IgD-negative memory B cell (primary cell): ENCODE measurements at regions not wholly inside any gene's neighbourhood (a gene's known extent, or its start where the extent isn't known, plus 50 kb on each side); places are given as distances from the start of the nearest gene placed in this dataset.

Experiments
- H3K27ac Mint-ChIP-seq, 3 donors: one replicate each; pipeline ENCODE4 v1.8.0; 2020 to 2022; ENCODE audit warnings: mild to moderate bottlenecking in 3 of 3, mixed read lengths in 3 of 3, moderate library complexity in 1 of 3
- H3K27me3 Mint-ChIP-seq: one replicate; pipeline ENCODE4 v1.8.0; 2021; ENCODE audit warnings: mixed read lengths
- H3K36me3 Mint-ChIP-seq: one replicate; pipeline ENCODE4 v1.8.0; 2020; ENCODE audit warnings: mild to moderate bottlenecking, mixed read lengths
- H3K4me1 Mint-ChIP-seq, 3 donors: one replicate each; pipeline ENCODE4 v1.8.0; 2020 to 2022; ENCODE audit warnings: mixed read lengths in 3 of 3, mild to moderate bottlenecking in 1 of 3
- H3K4me3 Mint-ChIP-seq, 4 donors: one replicate each; pipeline ENCODE4 v1.8.0; 2020 to 2022; ENCODE audit warnings: mild to moderate bottlenecking in 4 of 4, mixed read lengths in 4 of 4, moderate library complexity in 3 of 4
- H3K9me3 Mint-ChIP-seq, 3 donors: one replicate each; pipeline ENCODE4 v1.8.0; 2020 to 2021; ENCODE audit warnings: mixed read lengths in 3 of 3, mild to moderate bottlenecking in 1 of 3

DNA sequence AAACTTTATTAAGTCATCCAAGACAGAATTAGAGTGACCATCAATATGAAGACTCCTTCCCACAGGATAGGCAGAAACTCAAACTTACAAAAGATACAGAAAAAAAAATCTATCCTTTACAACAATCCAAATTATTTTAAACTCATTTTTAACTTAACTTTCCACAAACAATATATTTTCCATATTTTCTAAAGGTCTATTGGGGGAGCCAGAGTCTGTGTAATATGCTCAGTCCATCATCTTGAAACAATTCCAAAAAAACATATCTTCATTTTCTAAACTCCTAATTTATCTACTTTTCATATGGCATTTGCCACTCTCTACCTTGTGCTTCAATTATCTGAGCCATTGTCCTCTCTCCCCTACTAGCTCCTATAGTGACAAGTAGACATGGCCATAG, 378.1 kb downstream of the PDGFC start:
- Mint-ChIP-seq H3K9me3 (peaks cover 0 to 19% (median 0%) of the 10 kb centered on the region in 3 donors), H3K27me3 (no peaks in the 10 kb centered on the region), H3K27ac (no peak overlapping the region), H3K36me3 (no peaks in the 10 kb centered on the region), H3K4me3 (no peak overlapping the region), H3K4me1 (no peaks in the 10 kb centered on the region)

DNA sequence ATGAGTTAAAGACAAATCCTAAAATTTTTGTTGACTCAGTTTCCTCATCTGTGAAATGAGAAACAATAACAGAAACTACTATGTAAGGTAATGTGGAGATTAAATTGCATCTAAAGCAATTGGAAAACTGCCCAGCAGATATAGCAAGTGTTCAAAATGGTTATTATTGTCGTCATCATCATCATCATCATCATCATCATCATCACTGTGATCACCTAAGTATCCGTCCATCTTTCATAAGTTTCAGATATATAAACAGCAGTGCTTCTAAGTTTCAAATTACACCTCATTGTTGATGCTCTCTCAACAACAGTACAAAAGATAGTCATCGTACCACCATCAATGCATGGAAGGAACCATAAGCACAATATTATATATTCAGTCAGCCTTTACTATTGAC, 379.9 kb downstream of the PDGFC start:
- Mint-ChIP-seq H3K27me3 (no peaks in the 10 kb centered on the region), H3K9me3 (peaks cover 0 to 19% (median 0%) of the 10 kb centered on the region in 3 donors), H3K4me1 (no peaks in the 10 kb centered on the region), H3K4me3 (no peak overlapping the region), H3K27ac (no peak overlapping the region), H3K36me3 (no peaks in the 10 kb centered on the region)

DNA sequence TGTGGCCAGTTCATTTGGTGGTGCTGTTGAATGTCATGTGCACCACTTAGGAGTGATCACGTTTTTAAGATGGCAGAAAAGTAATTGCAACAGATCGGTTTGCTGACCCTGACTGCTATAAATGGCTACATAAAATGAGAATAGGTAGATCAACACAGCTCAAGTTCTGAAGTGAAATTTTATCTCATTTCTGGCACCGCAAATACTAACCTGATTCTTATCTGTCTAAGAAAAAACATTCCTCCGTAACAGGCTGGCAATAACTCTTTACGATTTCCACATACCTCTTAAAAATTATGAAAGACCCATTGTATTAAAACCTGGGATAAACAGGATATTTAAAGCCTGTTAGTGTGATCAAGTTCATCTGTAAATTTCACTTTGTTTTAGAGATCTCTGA, 387.5 kb downstream of the PDGFC start:
- no peaks in the 10 kb centered on the region for H3K4me1 Mint-ChIP-seq
- peaks cover 0 to 4% (median 0%) of the 10 kb centered on the region in 3 donors for H3K9me3 Mint-ChIP-seq
- no peaks in the 10 kb centered on the region for H3K36me3 Mint-ChIP-seq
- H3K4me3 Mint-ChIP-seq: no peak overlapping the region
- no peak overlapping the region for H3K27ac Mint-ChIP-seq
- no peaks in the 10 kb centered on the region for H3K27me3 Mint-ChIP-seq

DNA sequence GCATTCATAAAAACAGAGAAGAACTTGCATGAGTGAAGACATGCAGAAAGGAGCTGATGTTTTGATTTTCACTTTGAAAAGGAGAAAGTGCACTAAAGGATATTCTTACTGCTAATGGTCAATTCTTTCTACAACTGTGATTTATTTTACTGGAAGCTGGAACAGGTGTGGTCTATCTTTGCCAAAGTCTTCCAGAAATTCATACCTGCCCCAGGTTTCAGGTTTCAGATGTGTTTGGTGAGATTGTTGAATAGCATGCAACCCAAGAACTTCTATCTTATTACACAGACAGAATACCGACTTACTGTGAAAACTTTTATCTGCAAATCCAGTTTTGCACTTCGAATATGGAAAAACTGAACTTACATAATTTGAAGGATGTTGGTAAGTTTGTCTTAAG, 388.3 kb downstream of the PDGFC start:
- no peaks in the 10 kb centered on the region for H3K27me3 Mint-ChIP-seq
- peaks cover 0 to 4% (median 0%) of the 10 kb centered on the region in 3 donors for H3K9me3 Mint-ChIP-seq
- no peaks in the 10 kb centered on the region for H3K4me1 Mint-ChIP-seq
- no peak overlapping the region for H3K4me3 Mint-ChIP-seq
- H3K36me3 Mint-ChIP-seq: no peaks in the 10 kb centered on the region
- no peak overlapping the region for H3K27ac Mint-ChIP-seq

DNA sequence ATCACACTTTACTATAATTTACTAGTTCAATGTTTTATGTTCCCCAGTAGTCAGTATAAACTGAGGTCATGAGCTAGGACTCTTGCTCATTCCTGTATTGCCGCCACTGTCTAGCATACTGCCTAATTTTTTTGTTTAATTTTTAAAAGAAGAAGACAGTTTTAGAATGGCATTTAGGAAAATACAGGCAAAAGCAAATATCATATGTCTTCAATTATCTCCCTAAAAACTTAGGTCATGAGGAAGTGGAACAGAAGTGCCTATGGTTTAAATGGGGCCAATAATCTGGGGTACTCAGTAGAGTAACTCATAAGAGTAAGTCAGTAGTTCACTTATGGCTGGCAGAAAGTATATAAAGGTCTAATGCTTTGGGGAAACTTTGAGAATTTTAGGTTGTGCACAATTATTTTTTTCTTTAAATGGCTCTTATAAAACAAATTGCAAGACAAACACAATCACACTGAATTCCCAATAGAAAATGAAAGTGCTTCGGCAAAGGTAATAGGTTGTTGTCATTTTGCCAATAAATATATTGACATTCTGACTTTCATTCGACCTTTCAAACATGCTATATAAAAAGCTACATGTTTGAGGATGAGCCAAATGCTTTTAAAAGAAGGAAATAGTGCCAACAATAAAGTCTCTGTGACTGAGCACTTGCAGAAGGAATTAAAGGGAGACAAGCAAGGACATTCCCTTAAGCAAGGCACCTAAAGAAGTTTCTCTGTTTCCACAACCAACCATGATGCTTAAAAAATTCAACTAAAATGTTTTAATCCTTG, 390.1 kb downstream of the PDGFC start:
- H3K9me3 Mint-ChIP-seq: peaks cover 0 to 11% (median 0%) of the 10 kb centered on the region in 3 donors
- no peak overlapping the region for H3K27ac Mint-ChIP-seq
- H3K4me1 Mint-ChIP-seq: no peaks in the 10 kb centered on the region
- no peaks in the 10 kb centered on the region for H3K27me3 Mint-ChIP-seq
- H3K36me3 Mint-ChIP-seq: no peaks in the 10 kb centered on the region
- H3K4me3 Mint-ChIP-seq: no peak overlapping the region

DNA sequence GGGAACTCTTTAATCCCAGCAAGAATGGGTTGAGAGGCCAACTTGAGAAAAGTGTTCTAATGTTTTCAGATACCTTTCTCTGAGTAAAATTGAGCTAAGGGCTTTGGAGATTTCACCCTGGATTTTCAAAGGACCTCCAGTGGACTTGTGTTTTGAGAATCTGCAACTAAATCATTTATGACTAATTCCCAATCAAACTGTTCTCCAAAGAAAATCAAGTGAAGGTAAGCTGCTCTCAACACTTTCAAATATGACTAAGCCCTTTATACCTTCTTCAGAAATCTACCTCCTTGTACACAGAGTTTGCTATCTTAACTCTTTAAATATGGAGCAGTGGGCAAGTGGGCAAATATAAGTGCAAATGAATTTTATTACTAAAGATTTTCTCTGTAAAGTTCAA, 392.9 kb downstream of the PDGFC start:
- H3K36me3 Mint-ChIP-seq: no peaks in the 10 kb centered on the region
- no peaks in the 10 kb centered on the region for H3K4me1 Mint-ChIP-seq
- H3K27me3 Mint-ChIP-seq: no peaks in the 10 kb centered on the region
- H3K4me3 Mint-ChIP-seq: no peak overlapping the region
- H3K9me3 Mint-ChIP-seq: peaks cover 0 to 11% (median 0%) of the 10 kb centered on the region in 3 donors
- no peak overlapping the region for H3K27ac Mint-ChIP-seq

DNA sequence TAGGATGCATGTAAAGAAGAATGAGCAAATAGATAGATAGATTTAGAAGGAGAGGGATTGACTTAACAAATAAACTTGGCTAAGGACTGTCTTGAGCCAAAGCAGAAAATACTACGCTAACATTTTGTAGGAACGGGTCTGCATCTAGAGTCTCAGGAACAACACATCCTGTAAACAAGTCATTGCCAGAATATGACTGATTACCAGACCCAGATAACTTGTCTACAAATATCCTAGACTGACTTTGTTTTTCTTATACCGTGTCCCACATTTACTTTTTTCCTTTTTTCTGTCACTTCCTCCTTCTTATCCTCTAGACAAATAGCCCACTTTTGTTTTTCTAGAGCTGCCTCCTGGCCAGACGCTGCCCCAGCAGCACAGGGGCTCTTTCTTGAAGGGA, 393.6 kb downstream of the PDGFC start:
- Mint-ChIP-seq H3K27me3 (no peaks in the 10 kb centered on the region), H3K4me3 (no peak overlapping the region), H3K9me3 (peaks cover 0 to 11% (median 0%) of the 10 kb centered on the region in 3 donors), H3K36me3 (no peaks in the 10 kb centered on the region), H3K4me1 (no peaks in the 10 kb centered on the region), H3K27ac (no peak overlapping the region)

DNA sequence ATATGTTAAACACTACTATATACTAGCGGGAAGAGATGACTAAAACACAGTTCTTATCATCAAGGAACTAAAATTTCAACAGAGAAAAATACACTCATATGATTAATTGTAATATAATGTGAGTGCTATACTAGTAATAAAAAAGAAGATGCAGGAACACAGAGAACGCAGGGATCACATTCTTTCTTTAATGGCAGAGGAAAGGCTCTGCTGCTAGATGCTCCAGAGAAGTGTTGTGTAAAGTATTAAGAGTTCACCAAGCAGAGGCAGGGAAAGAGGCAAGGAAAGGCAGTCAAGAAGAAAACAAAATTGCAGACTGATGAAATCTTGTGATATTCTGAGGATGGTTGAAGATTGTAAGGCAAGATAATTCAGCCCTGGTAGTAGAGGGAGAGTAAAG, 394.7 kb downstream of the PDGFC start:
- Mint-ChIP-seq H3K4me3 (no peak overlapping the region), H3K27me3 (no peaks in the 10 kb centered on the region), H3K36me3 (no peaks in the 10 kb centered on the region), H3K9me3 (peaks cover 0 to 7% (median 0%) of the 10 kb centered on the region in 3 donors), H3K27ac (no peak overlapping the region), H3K4me1 (no peaks in the 10 kb centered on the region)

DNA sequence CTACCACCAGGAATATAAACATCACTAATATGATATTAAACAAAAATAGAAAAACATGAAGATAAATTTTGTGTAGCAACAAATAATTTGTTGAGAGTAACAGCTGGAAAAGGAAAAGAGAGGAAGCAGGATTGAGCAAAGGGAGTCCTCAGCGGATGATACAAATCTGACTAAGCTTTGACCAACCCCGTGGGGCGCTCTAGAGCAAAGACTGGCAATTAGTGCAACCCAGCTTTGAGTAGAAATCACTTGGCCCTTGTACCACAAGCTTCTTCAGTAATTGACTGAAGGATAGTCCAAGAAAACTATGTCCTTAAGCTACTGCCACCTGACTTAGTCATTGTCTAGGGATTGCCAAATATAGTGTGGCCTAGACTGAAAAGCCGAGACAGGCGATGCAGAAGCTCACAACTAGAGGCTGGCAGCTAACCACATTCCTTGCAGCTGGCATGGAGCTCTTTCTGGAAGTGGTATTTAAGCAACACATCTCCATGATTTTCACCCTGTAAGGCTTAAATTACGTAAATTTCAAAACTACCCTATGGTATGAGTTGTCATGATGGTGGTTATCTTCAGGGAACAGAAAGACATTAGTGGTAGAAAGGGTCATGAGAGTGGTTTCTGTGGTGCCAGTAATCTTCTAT, 396.0 kb downstream of the PDGFC start:
- Mint-ChIP-seq H3K27ac (no peak overlapping the region), H3K27me3 (no peaks in the 10 kb centered on the region), H3K4me3 (no peak overlapping the region), H3K4me1 (no peaks in the 10 kb centered on the region), H3K9me3 (peaks cover 0 to 7% (median 0%) of the 10 kb centered on the region in 3 donors), H3K36me3 (no peaks in the 10 kb centered on the region)

DNA sequence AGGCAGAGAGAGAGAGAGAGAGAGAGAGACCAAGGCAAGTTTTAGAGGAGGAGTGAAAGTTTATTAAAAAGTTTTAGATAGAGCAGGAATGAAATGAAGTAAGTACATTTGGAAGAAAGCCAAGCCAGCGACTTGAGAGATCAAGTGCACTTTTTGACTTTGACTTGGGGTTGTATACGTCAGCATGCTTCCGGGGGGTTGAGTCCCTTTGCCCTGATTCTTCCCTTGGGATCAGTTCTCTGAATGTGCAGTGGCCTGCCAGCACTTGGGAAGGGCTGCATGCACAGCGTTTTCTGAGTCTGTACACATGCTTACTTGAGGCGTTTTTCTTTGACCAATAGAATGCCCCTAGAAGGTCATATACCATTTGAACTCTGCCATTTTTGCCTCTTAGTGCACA, 400.5 kb downstream of the PDGFC start:
- H3K36me3 Mint-ChIP-seq: no peaks in the 10 kb centered on the region
- H3K27ac Mint-ChIP-seq: no peak overlapping the region
- peaks cover 0 to 4% (median 0%) of the 10 kb centered on the region in 3 donors for H3K9me3 Mint-ChIP-seq
- no peaks in the 10 kb centered on the region for H3K4me1 Mint-ChIP-seq
- no peaks in the 10 kb centered on the region for H3K27me3 Mint-ChIP-seq
- H3K4me3 Mint-ChIP-seq: no peak overlapping the region

DNA sequence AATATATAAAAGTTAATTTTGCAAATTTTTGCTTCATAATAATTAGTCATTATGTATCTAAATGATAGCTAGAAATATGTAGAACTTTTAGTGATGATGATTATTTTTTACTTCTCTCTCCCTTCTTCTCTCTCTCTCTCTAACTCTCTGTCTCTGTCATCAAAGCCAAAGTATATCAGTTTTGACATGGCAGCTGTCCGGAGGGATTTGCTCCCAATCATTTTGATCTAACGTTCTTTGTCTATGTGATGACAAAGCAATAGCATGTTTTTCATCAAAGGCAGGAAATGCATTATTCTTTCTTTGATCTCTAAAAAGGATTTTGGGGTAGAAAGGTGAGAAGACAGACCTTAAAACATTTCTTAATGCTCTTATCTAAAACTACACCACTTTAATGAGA, 402.1 kb downstream of the PDGFC start:
- Mint-ChIP-seq H3K27me3 (no peaks in the 10 kb centered on the region), H3K36me3 (no peaks in the 10 kb centered on the region), H3K9me3 (peaks cover 0 to 4% (median 0%) of the 10 kb centered on the region in 3 donors), H3K27ac (no peak overlapping the region), H3K4me1 (no peaks in the 10 kb centered on the region), H3K4me3 (no peak overlapping the region)

DNA sequence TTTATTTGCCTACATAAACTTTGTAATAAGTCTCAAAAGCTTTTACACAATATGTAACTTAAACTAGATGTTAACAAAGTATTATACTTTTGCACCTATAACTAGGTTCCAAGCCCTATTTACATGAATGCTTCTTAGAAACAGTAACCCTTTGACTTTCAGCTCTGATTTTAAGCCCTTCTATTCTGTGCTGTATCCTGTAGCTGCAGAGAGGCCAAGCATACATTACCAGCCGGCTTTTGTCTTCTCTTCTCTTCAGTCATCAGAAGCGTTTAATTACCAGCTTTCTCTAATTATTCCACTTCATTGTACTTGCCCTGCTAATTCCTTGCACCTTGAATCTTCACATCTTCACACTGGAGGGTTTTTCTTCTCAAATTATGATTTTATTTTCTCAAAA, 403.1 kb downstream of the PDGFC start:
- peaks cover 0 to 4% (median 0%) of the 10 kb centered on the region in 3 donors for H3K9me3 Mint-ChIP-seq
- no peaks in the 10 kb centered on the region for H3K36me3 Mint-ChIP-seq
- no peaks in the 10 kb centered on the region for H3K27me3 Mint-ChIP-seq
- no peaks in the 10 kb centered on the region for H3K4me1 Mint-ChIP-seq
- no peak overlapping the region for H3K27ac Mint-ChIP-seq
- no peak overlapping the region for H3K4me3 Mint-ChIP-seq

DNA sequence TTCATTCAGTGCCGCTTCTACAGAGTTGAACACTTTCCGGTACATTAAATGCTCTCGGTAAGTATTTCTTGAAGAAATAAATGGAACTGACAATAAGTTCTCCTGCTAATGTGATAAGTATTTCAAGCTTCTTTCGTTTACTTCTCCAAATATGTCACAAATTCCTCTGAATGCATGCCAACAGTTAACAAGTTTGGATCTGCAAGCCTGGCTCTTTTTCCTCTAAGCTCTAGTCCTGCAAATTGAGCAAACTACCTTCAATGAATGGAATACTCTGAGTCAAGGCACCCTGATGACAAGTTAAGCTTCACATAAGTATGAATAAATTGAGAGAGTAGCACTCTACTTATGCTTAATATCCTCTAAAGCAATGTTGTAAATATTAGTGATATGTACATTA, 403.6 kb downstream of the PDGFC start:
- no peaks in the 10 kb centered on the region for H3K4me1 Mint-ChIP-seq
- H3K27me3 Mint-ChIP-seq: no peaks in the 10 kb centered on the region
- no peak overlapping the region for H3K4me3 Mint-ChIP-seq
- peaks cover 0 to 4% (median 0%) of the 10 kb centered on the region in 3 donors for H3K9me3 Mint-ChIP-seq
- H3K27ac Mint-ChIP-seq: no peak overlapping the region
- H3K36me3 Mint-ChIP-seq: no peaks in the 10 kb centered on the region

DNA sequence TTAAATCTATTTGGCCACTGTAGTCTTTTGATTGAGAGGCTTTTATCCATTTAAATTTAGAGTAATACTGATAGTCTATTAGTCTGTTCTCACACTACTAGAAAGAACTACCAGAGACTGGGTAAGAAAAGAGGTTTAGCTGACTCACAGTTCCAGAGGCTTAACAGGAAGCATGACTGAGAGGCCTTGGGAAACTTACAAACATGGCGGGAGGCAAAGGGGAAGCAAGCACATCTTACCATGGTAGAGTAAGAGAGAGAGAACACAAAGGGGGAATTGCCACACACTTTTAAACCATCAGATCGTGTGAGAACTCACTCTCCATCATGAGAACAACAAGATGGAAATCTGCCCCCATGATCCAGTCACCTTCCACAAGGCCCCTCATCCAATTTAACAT, 410.9 kb downstream of the PDGFC start:
- no peaks in the 10 kb centered on the region for H3K36me3 Mint-ChIP-seq
- no peak overlapping the region for H3K4me3 Mint-ChIP-seq
- peaks cover 0 to 4% (median under 1%) of the 10 kb centered on the region in 3 donors for H3K9me3 Mint-ChIP-seq
- no peaks in the 10 kb centered on the region for H3K27me3 Mint-ChIP-seq
- H3K27ac Mint-ChIP-seq: no peak overlapping the region
- H3K4me1 Mint-ChIP-seq: no peaks in the 10 kb centered on the region

DNA sequence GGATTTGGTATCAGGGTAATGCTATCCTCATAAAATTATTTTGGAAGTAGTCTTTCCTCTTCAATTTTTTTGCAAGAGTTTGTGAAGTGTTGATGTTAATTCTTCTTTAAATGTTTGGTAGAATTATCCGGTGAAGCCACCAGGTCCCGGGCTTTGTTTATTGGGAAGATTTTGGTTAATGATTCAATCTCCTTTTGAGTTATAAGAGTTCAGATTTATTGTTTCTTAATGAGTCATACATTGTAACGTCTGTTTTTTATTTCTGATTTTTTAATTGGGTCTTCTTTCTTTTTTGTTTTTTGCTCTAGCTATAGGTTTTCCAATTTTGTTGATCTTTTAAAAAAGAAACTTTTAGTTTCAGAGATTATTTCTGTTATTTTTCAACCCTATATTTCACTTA, 412.3 kb downstream of the PDGFC start:
- Mint-ChIP-seq H3K4me3 (no peak overlapping the region), H3K27ac (no peak overlapping the region), H3K4me1 (no peaks in the 10 kb centered on the region), H3K9me3 (peaks cover 0 to 4% (median 4%) of the 10 kb centered on the region in 3 donors), H3K27me3 (no peaks in the 10 kb centered on the region), H3K36me3 (no peaks in the 10 kb centered on the region)
